Neural cell (in vitro differentiated cells): ENCODE measurements at regions not wholly inside any gene's neighbourhood (a gene's known extent, or its start where the extent isn't known, plus 50 kb on each side); places are given as distances from the start of the nearest gene placed in this dataset.
"Not testable (repeated sequence)": the region's sequence is repeated elsewhere in the genome, so short reads cannot be mapped to it uniquely, and the experiment has no call there.

Source experiments
- H2AFZ ChIP-seq: fragments of 200-600, 300-800 bp; sonication (generic), shearing (Covaris generic); 2 replicates; pipeline ENCODE4 v1.6.0; 2014; ENCODE audit warnings: low read depth, mild to moderate bottlenecking, antibody characterized with exemption, low read length, moderate library complexity
- H3F3A ChIP-seq: fragments of 200-600 bp; shearing (Covaris generic); 2 replicates; pipeline ENCODE4 v1.6.1; 2016; ENCODE audit warnings: mild to moderate bottlenecking, moderate library complexity, mixed read lengths, antibody characterized with exemption, low read length; ENCODE audit not compliant: insufficient read depth, poor library complexity, severe bottlenecking
- H3K27ac ChIP-seq: fragments of 200-600, 300-800 bp; sonication (generic), shearing (Covaris generic); 2 replicates; pipeline ENCODE4 v1.5.1; 2014; ENCODE audit warnings: mild to moderate bottlenecking, low read length, moderate library complexity
- H3K27me3 ChIP-seq: fragments of 300-800, 200-600 bp; sonication (generic), shearing (Covaris generic); 2 replicates; pipeline ENCODE4 v1.6.0; 2014; ENCODE audit warnings: mild to moderate bottlenecking, low read depth, low read length, moderate library complexity; ENCODE audit not compliant: insufficient read depth
- H3K36me3 ChIP-seq: fragments of 300-800, 200-600 bp; sonication (generic), shearing (Covaris generic); 2 replicates; pipeline ENCODE4 v1.5.1; 2014; ENCODE audit warnings: mild to moderate bottlenecking, antibody characterized with exemption, low read length, moderate library complexity; ENCODE audit not compliant: insufficient read depth
- H3K4me2 ChIP-seq: fragments of 300-800, 200-600 bp; sonication (generic), shearing (Covaris generic); 2 replicates; pipeline ENCODE4 v1.6.0; 2014; ENCODE audit warnings: mild to moderate bottlenecking, low read length
- H3K4me3 ChIP-seq: fragments of 300-800, 200-600 bp; sonication (generic), shearing (Covaris generic); 2 replicates; pipeline ENCODE4 v1.5.1; 2014; ENCODE audit warnings: mild to moderate bottlenecking, low read length, moderate library complexity
- H3K79me2 ChIP-seq: fragments of 200-600 bp; shearing (Covaris generic); replicated peaks from 2 replicates; pipeline ENCODE4 v1.6.0; 2014; ENCODE audit warnings: mild to moderate bottlenecking, low read length, moderate library complexity; ENCODE audit not compliant: insufficient read depth
- H3K9ac ChIP-seq: fragments of 300-800, 200-600 bp; sonication (generic), shearing (Covaris generic); 2 replicates; pipeline ENCODE4 v1.6.1; 2016; ENCODE audit warnings: mild to moderate bottlenecking, low read length, mixed read lengths
- H3K9me2 ChIP-seq: fragments of 200-600 bp; shearing (Covaris generic); 2 replicates; pipeline ENCODE4 v1.6.1; 2016; ENCODE audit warnings: mild to moderate bottlenecking, low read length, mixed read lengths; ENCODE audit not compliant: insufficient read depth
- H3K9me3 ChIP-seq: fragments of 200-600, 300-800 bp; sonication (generic), shearing (Covaris generic); 2 replicates; pipeline ENCODE4 v1.6.1; 2016; ENCODE audit warnings: mild to moderate bottlenecking, mixed run types, low read length, moderate library complexity, mixed read lengths
- H4K20me1 ChIP-seq: fragments of 200-600 bp; shearing (Covaris generic); 2 replicates; pipeline ENCODE4 v1.6.1; 2016; ENCODE audit warnings: mild to moderate bottlenecking, mixed run types; ENCODE audit not compliant: insufficient read depth
- CTCF ChIP-seq: fragments of 450-650 bp; IDR thresholded peaks from 2 replicates; pipeline ENCODE4 v1.5.1; 2014; ENCODE audit warnings: antibody characterized with exemption, mild to moderate bottlenecking, moderate library complexity; ENCODE audit not compliant: poor library complexity, severe bottlenecking
- EP300 ChIP-seq: fragments of 450-650 bp; conservative IDR thresholded peaks from 2 replicates; pipeline ENCODE4 v1.6.1; 2014; ENCODE audit warnings: antibody characterized with exemption, mild to moderate bottlenecking, moderate library complexity; ENCODE audit not compliant: poor library complexity, severe bottlenecking
- EZH2 ChIP-seq: fragments of 200-600, 300-800 bp; shearing (Covaris generic), sonication (generic); IDR thresholded peaks from 2 replicates; pipeline ENCODE4 v1.6.1; 2014; ENCODE audit warnings: antibody characterized with exemption, low read length, borderline replicate concordance, mild to moderate bottlenecking; ENCODE audit not compliant: insufficient read depth, poor library complexity, severe bottlenecking
- MXI1 ChIP-seq: fragments of 450-650 bp; conservative IDR thresholded peaks from 2 replicates; pipeline ENCODE4 v1.6.1; 2014; ENCODE audit warnings: antibody characterized with exemption, mild to moderate bottlenecking; ENCODE audit not compliant: poor library complexity, severe bottlenecking
- POLR2AphosphoS5 ChIP-seq: IDR thresholded peaks from 2 replicates; pipeline ENCODE4 v1.6.1; 2012
- RAD21 ChIP-seq: fragments of 450-650 bp; conservative IDR thresholded peaks from 2 replicates; pipeline ENCODE4 v1.6.1; 2014; ENCODE audit warnings: antibody characterized with exemption, mild to moderate bottlenecking, moderate library complexity
- REST ChIP-seq: IDR thresholded peaks from 2 replicates; pipeline ENCODE4 v1.6.1; 2012; ENCODE audit warnings: borderline replicate concordance
- SMC3 ChIP-seq: fragments of 450-650 bp; conservative IDR thresholded peaks from 2 replicates; pipeline ENCODE4 v1.6.1; 2014; ENCODE audit warnings: antibody characterized with exemption, mild to moderate bottlenecking, moderate library complexity; ENCODE audit not compliant: poor library complexity
- TAF1 ChIP-seq: IDR thresholded peaks from 2 replicates; pipeline ENCODE4 v1.6.1; 2012; ENCODE audit warnings: low read depth

GRCh38 chr4:184965230-184966050, 52.9 kb upstream of the HELT start:
- H3F3A ChIP-seq, H3K27me3 ChIP-seq, H3K9me3 ChIP-seq, H2AFZ ChIP-seq, H3K9me2 ChIP-seq, H4K20me1 ChIP-seq, H3K27ac ChIP-seq, H3K4me2 ChIP-seq, H3K4me3 ChIP-seq, H3K9ac ChIP-seq, H3K36me3 ChIP-seq, H3K79me2 ChIP-seq: not testable (repeated sequence)

- H3K4me2 ChIP-seq, H4K20me1 ChIP-seq, H3K9ac ChIP-seq, H3K27ac ChIP-seq, H3K4me3 ChIP-seq, H2AFZ ChIP-seq, H3K27me3 ChIP-seq, H3F3A ChIP-seq, H3K9me3 ChIP-seq, H3K9me2 ChIP-seq, H3K36me3 ChIP-seq, H3K79me2 ChIP-seq: not testable (repeated sequence)
Measured at GRCh38 chr4:184966051-184966691, 52.1 kb upstream of the HELT start.

- H3K9ac ChIP-seq, H3K4me3 ChIP-seq, H3K79me2 ChIP-seq, H3K9me3 ChIP-seq, H3K27me3 ChIP-seq, H4K20me1 ChIP-seq, H3K27ac ChIP-seq, H3K36me3 ChIP-seq, H3K9me2 ChIP-seq, H2AFZ ChIP-seq, H3F3A ChIP-seq, H3K4me2 ChIP-seq: not testable (repeated sequence)
Measured at GRCh38 chr4:184967699-184968098, 50.6 kb upstream of the HELT start.

GRCh38 chr4:184968366-184968765, 49.9 kb upstream of the HELT start:
- TF ChIP-seq CTCF, result no peak
- TF ChIP-seq SMC3, result no peak
- no peak for TF ChIP-seq MXI1
- TF ChIP-seq RAD21, result no peak
- no peak for TF ChIP-seq EZH2
- TF ChIP-seq REST, result no peak
- TF ChIP-seq TAF1, result no peak
- no peak for TF ChIP-seq POLR2AphosphoS5
- TF ChIP-seq EP300, result no peak
- H3K9me2 ChIP-seq, result no peaks in the 10 kb centered on the region
- H3K27me3 ChIP-seq, result no peaks in the 10 kb centered on the region
- H3K4me2 ChIP-seq, result no peak overlapping the region
- H2AFZ ChIP-seq, result no peak overlapping the region
- no peak overlapping the region for H3K9ac ChIP-seq
- no peak overlapping the region for H3K27ac ChIP-seq
- H3K4me3 ChIP-seq, result no peak overlapping the region
- no peaks in the 10 kb centered on the region for H3K79me2 ChIP-seq
- H3K9me3 ChIP-seq, result no peaks in the 10 kb centered on the region
- no peaks in the 10 kb centered on the region for H4K20me1 ChIP-seq
- no peaks in the 10 kb centered on the region for H3F3A ChIP-seq
- no peaks in the 10 kb centered on the region for H3K36me3 ChIP-seq
